Tibial nerve (tissue), 3 donors: ENCODE measurements at regions not wholly inside any gene's neighbourhood (a gene's known extent, or its start where the extent isn't known, plus 50 kb on each side); places are given as distances from the start of the nearest gene placed in this dataset.

Source experiments
- POLR2A ChIP-seq, 2 donors: fragments of 450-650 bp; IDR thresholded peaks; one replicate each; pipeline ENCODE4 v1.6.1; 2017; ENCODE audit warnings: antibody characterized with exemption in 2 of 2, mild to moderate bottlenecking in 2 of 2, moderate library complexity in 2 of 2
- TF ChIP-seq, protein P1 (sequence below), 5 experiments: fragments of 200-600 bp in 3 of 5; fragments of 450-650 bp in 2 of 5; sonication (generic) in 3 of 5; IDR thresholded peaks; one replicate each; pipeline ENCODE4 v1.5.1; 2016 to 2019; ENCODE audit warnings: antibody characterized with exemption in 5 of 5, mild to moderate bottlenecking in 3 of 5, moderate library complexity in 2 of 5

GRCh38 chr11:134800130-134800529, 388.1 kb upstream of the B3GAT1 start:
- TF ChIP-seq, protein P1, sequence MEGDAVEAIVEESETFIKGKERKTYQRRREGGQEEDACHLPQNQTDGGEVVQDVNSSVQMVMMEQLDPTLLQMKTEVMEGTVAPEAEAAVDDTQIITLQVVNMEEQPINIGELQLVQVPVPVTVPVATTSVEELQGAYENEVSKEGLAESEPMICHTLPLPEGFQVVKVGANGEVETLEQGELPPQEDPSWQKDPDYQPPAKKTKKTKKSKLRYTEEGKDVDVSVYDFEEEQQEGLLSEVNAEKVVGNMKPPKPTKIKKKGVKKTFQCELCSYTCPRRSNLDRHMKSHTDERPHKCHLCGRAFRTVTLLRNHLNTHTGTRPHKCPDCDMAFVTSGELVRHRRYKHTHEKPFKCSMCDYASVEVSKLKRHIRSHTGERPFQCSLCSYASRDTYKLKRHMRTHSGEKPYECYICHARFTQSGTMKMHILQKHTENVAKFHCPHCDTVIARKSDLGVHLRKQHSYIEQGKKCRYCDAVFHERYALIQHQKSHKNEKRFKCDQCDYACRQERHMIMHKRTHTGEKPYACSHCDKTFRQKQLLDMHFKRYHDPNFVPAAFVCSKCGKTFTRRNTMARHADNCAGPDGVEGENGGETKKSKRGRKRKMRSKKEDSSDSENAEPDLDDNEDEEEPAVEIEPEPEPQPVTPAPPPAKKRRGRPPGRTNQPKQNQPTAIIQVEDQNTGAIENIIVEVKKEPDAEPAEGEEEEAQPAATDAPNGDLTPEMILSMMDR (IDR thresholded peaks at IDR 0.05) = no peak
- no peak for TF ChIP-seq POLR2A (IDR thresholded peaks at IDR 0.05)
